HepG2 (cell line): ENCODE measurements at regions not wholly inside any gene's neighbourhood (a gene's known extent, or its start where the extent isn't known, plus 50 kb on each side); places are given as distances from the start of the nearest gene placed in this dataset.

Experiments used
- ATAC-seq: fragments of 200-7000 bp; cut with Tn5 transposase; 3 replicates; pipeline ENCODE4 v1.9.1; 2020; ENCODE audit warnings: mild to moderate bottlenecking, moderate library complexity
- BruUV-seq: library from RNA; stranded (reverse); fragments of 400-500 nt; replicated peaks from 2 replicates; lab custom pipeline; 2021; lab: Mats Ljungman, UMichigan
- CTCF ChIA-PET: fragments of 300-600 bp; formaldehyde crosslinking; extraction: SDS; loops from one replicate; lab custom pipeline; 2021; ENCODE audit warnings: low total read pairs, inconsistent platforms, low intra/inter-chr PET ratio; lab: Yijun Ruan, JAX
- POLR2A ChIA-PET: fragments of 350-600 bp; sonication (Branson Sonifier 250); formaldehyde crosslinking; loops from one replicate; lab custom pipeline; 2020; ENCODE audit warnings: antibody characterized with exemption, inconsistent platforms; lab: Yijun Ruan, JAX
- DNase-seq: peaks from one replicate; pipeline ENCODE4 v3.0.0-alpha.2; 2015; ENCODE audit warnings: low spot score
- FAIRE-seq: peaks from 3 replicates; lab custom pipeline; 2011; peaks lifted over from hg19 to GRCh38; lab: Jason Lieb, UNC
- H2AFZ ChIP-seq: one replicate; pipeline ENCODE4 v1.6.1; 2011; ENCODE audit warnings: low read length, inconsistent platforms
- H3K27ac ChIP-seq: fragments of 300-600 bp; 3 replicates; pipeline ENCODE4 v1.8.0; 2011; ENCODE audit warnings: mixed run types, mild to moderate bottlenecking, mixed read lengths, low read length, inconsistent platforms; ENCODE audit not compliant: insufficient read depth; ENCODE audit errors: extremely low read length
- H3K27me3 ChIP-seq, 2 experiments: fragments of 200-600 bp in 1 of 2; 2 replicates in 1 of 2; 3 replicates in 1 of 2; pipeline versions ENCODE4 v1.6.0 to v1.8.0; 2011; ENCODE audit warnings: low read length in 2 of 2, mild to moderate bottlenecking in 2 of 2, moderate library complexity in 2 of 2, inconsistent platforms in 1 of 2; ENCODE audit not compliant: insufficient read depth in 2 of 2, control insufficient read depth in 1 of 2
- H3K36me3 ChIP-seq, 2 experiments: fragments of 200-600 bp in 1 of 2; replicated peaks in 1 of 2; 2 replicates in 1 of 2; 3 replicates in 1 of 2; pipeline versions ENCODE4 v1.5.1 to v1.8.0; 2011; ENCODE audit warnings: low read length in 2 of 2, inconsistent platforms in 1 of 2; ENCODE audit not compliant: insufficient read depth in 2 of 2, control insufficient read depth in 1 of 2
- H3K4me1 ChIP-seq: 2 replicates; pipeline ENCODE4 v1.5.1; 2012; ENCODE audit warnings: low read length, inconsistent platforms; ENCODE audit not compliant: insufficient read depth
- H3K4me2 ChIP-seq: 2 replicates; pipeline ENCODE4 v1.6.0; 2011; ENCODE audit warnings: low read depth, low read length, inconsistent platforms
- H3K4me3 ChIP-seq, 3 experiments: fragments of 200-600 bp in 1 of 3; sonication (generic), shearing (Covaris generic) in 1 of 3; replicated peaks in 1 of 3; 2 replicates each; pipeline ENCODE4 v1.5.1; 2011 to 2016; ENCODE audit warnings: low read length in 3 of 3, inconsistent platforms in 2 of 3, low read depth in 2 of 3, mild to moderate bottlenecking in 2 of 3, control low read depth in 1 of 3, mixed read lengths in 1 of 3; ENCODE audit not compliant: insufficient read depth in 1 of 3
- H3K79me2 ChIP-seq: one replicate; pipeline ENCODE4 v1.6.1; 2011; ENCODE audit warnings: low read length, inconsistent platforms; ENCODE audit not compliant: insufficient read depth
- H3K9ac ChIP-seq: 2 replicates; pipeline ENCODE4 v1.6.0; 2011; ENCODE audit warnings: mild to moderate bottlenecking, low read depth, low read length, inconsistent platforms; ENCODE audit not compliant: insufficient read depth
- H3K9me3 ChIP-seq: 2 replicates; pipeline ENCODE4 v1.5.1; 2012; ENCODE audit warnings: mild to moderate bottlenecking, low read length
- H4K20me1 ChIP-seq: 2 replicates; pipeline ENCODE4 v1.6.0; 2011; ENCODE audit warnings: inconsistent platforms, mild to moderate bottlenecking, low read length, moderate library complexity; ENCODE audit not compliant: insufficient read depth
- ATM ChIP-seq: fragments of 450-650 bp; IDR thresholded peaks from 2 replicates; pipeline ENCODE4 v1.7.1; 2017; ENCODE audit warnings: mild to moderate bottlenecking, borderline replicate concordance
- FOXA3 ChIP-seq: IDR thresholded peaks from 2 replicates; pipeline ENCODE4 v1.6.1; 2016; ENCODE audit warnings: missing genetic modification reagents, missing compliant biosample characterization
- MAFF ChIP-seq: IDR thresholded peaks from 2 replicates; pipeline ENCODE4 v1.6.1; 2011; ENCODE audit warnings: low read depth, low read length, improper control_type of control experiment
- MAFK ChIP-seq, 2 experiments: IDR thresholded peaks in 1 of 2; conservative IDR thresholded peaks in 1 of 2; 2 replicates each; pipeline ENCODE4 v1.6.1; 2011; ENCODE audit warnings: improper control_type of control experiment in 2 of 2, low read length in 2 of 2
- NFE2L2 ChIP-seq: fragments of 150-350 bp; IDR thresholded peaks from 2 replicates; pipeline ENCODE4 v1.6.1; 2014; ENCODE audit warnings: low read length
- PLRG1 ChIP-seq: fragments of 450-650 bp; conservative IDR thresholded peaks from 2 replicates; pipeline ENCODE4 v1.6.1; 2016
- RBM22 ChIP-seq: fragments of 200-400 bp; formaldehyde crosslinking; optimal IDR thresholded peaks from 2 replicates; pipeline ENCODE3; 2017; ENCODE audit warnings: mild to moderate bottlenecking, low read length, moderate library complexity
- TOE1 ChIP-seq: sonication (generic); formaldehyde crosslinking; IDR thresholded peaks from 2 replicates; pipeline ENCODE4 v1.4.0; 2020; ENCODE audit warnings: mild to moderate bottlenecking, missing genetic modification reagents
- ZNF616 ChIP-seq: sonication (generic); formaldehyde crosslinking; IDR thresholded peaks from 2 replicates; pipeline ENCODE4 v1.5.0; 2020; ENCODE audit warnings: low read depth, mild to moderate bottlenecking, missing genetic modification reagents
- ZNF749 ChIP-seq: sonication (generic); formaldehyde crosslinking; IDR thresholded peaks from 2 replicates; pipeline ENCODE4 v1.8.0; 2022; ENCODE audit warnings: mild to moderate bottlenecking, missing genetic modification reagents, moderate library complexity, borderline replicate concordance
- ZNF83 ChIP-seq: sonication (generic); formaldehyde crosslinking; IDR thresholded peaks from 2 replicates; pipeline ENCODE4 v1.4.0; 2020; ENCODE audit warnings: missing genetic modification reagents, mild to moderate bottlenecking, borderline replicate concordance
- ZNF883 ChIP-seq: sonication (generic); formaldehyde crosslinking; IDR thresholded peaks from 2 replicates; pipeline ENCODE4 v1.5.1; 2020; ENCODE audit warnings: mild to moderate bottlenecking, missing genetic modification reagents; ENCODE audit errors: not compliant biosample characterization
- ZSCAN9 ChIP-seq: IDR thresholded peaks from 2 replicates; pipeline ENCODE4 v1.6.1; 2016; ENCODE audit warnings: borderline replicate concordance
- WGBS: methylation state at CpG from one replicate; pipeline ENCODE4 v1.1.6; 2017; ENCODE audit warnings: low lambda C conversion rate; 5-methylcytosine and 5-hydroxymethylcytosine counted together
- in situ Hi-C: cut with HindIII; loops from 2 replicates; pipeline ENCODE4 v1.10.0; 2017; ENCODE audit warnings: low pct_unique_long_range_greater_than_20kb; ENCODE audit not compliant: extremely low pct_ligation_motif_present
- intact Hi-C: fragments of 100-400 bp; cut with micrococcal nuclease; formaldehyde crosslinking; loops from one replicate; pipeline ENCODE4 v1.10.0; 2022; ENCODE audit not compliant: unreplicated experiment
- TF ChIP-seq, protein P1 (sequence below): sonication (generic); formaldehyde crosslinking; IDR thresholded peaks from 2 replicates; pipeline ENCODE4 v1.8.0; 2022; ENCODE audit warnings: missing genetic modification reagents, mild to moderate bottlenecking, moderate library complexity, borderline replicate concordance
- TF ChIP-seq, protein P2 (sequence below): sonication (generic); formaldehyde crosslinking; IDR thresholded peaks from 2 replicates; pipeline ENCODE4 v1.8.1; 2023; ENCODE audit warnings: mild to moderate bottlenecking, missing genetic modification reagents, borderline replicate concordance
- TF ChIP-seq, protein P3 (sequence below): sonication (generic); formaldehyde crosslinking; IDR thresholded peaks from 2 replicates; pipeline ENCODE4; 2020; ENCODE audit warnings: missing genetic modification reagents, mild to moderate bottlenecking, borderline replicate concordance
- TF ChIP-seq, protein P4 (sequence below): sonication (generic); formaldehyde crosslinking; IDR thresholded peaks from 2 replicates; pipeline ENCODE4 v1.4.0; 2020; ENCODE audit warnings: low read depth, mild to moderate bottlenecking, missing genetic modification reagents

DNA sequence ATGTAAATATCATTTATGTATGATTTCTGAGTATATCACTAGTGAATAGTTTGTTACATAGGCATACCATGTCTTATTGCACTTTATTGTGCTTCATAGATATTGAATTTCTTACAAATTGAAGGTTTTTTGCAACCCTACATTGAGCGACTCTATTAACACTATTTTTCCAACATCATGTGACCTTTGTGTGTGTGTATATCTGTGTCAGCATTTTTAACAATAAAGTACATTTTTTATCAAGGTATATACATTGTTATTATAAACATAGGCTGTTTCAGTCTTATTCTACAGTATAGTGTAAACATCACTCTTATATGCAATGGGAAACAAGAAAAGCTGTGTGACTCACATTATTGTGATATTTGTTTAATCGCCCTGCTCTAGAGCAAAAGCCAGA, 1944.9 kb downstream of the TP53TG3F start:
- no peak for FAIRE-seq

DNA sequence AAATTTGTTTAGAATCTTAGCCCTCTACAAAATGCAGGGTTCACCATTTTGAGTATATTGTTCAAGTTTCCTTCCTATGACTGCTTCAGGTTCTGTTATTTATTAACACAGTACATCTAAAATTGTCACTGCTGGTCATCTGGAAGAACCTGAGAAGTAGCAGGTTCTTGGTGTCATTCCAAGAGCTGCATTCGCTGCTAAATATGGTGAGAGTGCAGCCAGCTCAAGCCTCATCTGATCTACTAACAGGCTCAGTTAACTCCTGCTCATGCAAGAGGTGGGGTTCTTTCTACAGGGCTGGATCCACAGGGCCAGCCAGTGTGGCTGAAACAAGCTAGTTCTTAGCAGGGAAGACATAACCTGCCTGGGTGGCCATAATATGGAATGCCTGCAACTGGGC, 1946.1 kb downstream of the TP53TG3F start:
- Histone ChIP-seq H4K20me1 (no peaks in the 10 kb centered on the region), H3K27ac (no peak overlapping the region), H3K27me3 (no peaks in the 10 kb centered on the region), H3K4me2 (no peak overlapping the region), H3K79me2 (no peaks in the 10 kb centered on the region), H3K9me3 (peaks cover 82% of the 10 kb centered on the region), H3K36me3 (no peaks in the 10 kb centered on the region), H2AFZ (no peak overlapping the region), H3K4me3 (no peak overlapping the region), H3K9ac (no peak overlapping the region), H3K4me1 (no peaks in the 10 kb centered on the region)
- intact Hi-C loops: no loop called here
- DNase-seq (no peak), ATAC-seq (no peak), FAIRE-seq (no peak)
- no TSS peak for BruUV-seq
- WGBS: 6% methylated on average over 1 of the region's 1 CpG
- ChIA-PET CTCF (no interaction called here), POLR2A (no interaction called here)
- in situ Hi-C loops: no loop called here
- TF ChIP-seq, protein P1, sequence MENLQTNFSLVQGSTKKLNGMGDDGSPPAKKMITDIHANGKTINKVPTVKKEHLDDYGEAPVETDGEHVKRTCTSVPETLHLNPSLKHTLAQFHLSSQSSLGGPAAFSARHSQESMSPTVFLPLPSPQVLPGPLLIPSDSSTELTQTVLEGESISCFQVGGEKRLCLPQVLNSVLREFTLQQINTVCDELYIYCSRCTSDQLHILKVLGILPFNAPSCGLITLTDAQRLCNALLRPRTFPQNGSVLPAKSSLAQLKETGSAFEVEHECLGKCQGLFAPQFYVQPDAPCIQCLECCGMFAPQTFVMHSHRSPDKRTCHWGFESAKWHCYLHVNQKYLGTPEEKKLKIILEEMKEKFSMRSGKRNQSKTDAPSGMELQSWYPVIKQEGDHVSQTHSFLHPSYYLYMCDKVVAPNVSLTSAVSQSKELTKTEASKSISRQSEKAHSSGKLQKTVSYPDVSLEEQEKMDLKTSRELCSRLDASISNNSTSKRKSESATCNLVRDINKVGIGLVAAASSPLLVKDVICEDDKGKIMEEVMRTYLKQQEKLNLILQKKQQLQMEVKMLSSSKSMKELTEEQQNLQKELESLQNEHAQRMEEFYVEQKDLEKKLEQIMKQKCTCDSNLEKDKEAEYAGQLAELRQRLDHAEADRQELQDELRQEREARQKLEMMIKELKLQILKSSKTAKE: no peak
- TF ChIP-seq ZNF83 (CRISPR knock-in tag): no peak
- TF ChIP-seq PLRG1: no peak
- TF ChIP-seq ZNF749 (CRISPR knock-in tag): no peak
- no peak for TF ChIP-seq ATM
- TF ChIP-seq TOE1: no peak
- TF ChIP-seq, protein P2, sequence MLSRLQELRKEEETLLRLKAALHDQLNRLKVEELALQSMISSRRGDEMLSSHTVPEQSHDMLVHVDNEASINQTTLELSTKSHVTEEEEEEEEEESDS (CRISPR knock-in tag): no peak
- no peak for TF ChIP-seq ZNF883 (CRISPR knock-in tag)
- TF ChIP-seq, protein P3, sequence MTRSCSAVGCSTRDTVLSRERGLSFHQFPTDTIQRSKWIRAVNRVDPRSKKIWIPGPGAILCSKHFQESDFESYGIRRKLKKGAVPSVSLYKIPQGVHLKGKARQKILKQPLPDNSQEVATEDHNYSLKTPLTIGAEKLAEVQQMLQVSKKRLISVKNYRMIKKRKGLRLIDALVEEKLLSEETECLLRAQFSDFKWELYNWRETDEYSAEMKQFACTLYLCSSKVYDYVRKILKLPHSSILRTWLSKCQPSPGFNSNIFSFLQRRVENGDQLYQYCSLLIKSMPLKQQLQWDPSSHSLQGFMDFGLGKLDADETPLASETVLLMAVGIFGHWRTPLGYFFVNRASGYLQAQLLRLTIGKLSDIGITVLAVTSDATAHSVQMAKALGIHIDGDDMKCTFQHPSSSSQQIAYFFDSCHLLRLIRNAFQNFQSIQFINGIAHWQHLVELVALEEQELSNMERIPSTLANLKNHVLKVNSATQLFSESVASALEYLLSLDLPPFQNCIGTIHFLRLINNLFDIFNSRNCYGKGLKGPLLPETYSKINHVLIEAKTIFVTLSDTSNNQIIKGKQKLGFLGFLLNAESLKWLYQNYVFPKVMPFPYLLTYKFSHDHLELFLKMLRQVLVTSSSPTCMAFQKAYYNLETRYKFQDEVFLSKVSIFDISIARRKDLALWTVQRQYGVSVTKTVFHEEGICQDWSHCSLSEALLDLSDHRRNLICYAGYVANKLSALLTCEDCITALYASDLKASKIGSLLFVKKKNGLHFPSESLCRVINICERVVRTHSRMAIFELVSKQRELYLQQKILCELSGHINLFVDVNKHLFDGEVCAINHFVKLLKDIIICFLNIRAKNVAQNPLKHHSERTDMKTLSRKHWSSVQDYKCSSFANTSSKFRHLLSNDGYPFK (CRISPR knock-in tag): no peak
- TF ChIP-seq ZSCAN9 (CRISPR knock-in tag): no peak
- TF ChIP-seq FOXA3: no peak

More for the DNA sequence above, 1944.9 kb downstream of the TP53TG3F start:
- TF ChIP-seq MAFK (conservative IDR thresholded peaks at IDR 0.05 in 1 of 2, IDR thresholded peaks at IDR 0.05 in 1 of 2; ENCODE audit: low read length in 2 of 2): peak; percentile 72 to 89
- peak; percentile 80 for TF ChIP-seq MAFF
- TF ChIP-seq RBM22: no peak
- TF ChIP-seq ZNF616: no peak
- TF ChIP-seq, protein P4, sequence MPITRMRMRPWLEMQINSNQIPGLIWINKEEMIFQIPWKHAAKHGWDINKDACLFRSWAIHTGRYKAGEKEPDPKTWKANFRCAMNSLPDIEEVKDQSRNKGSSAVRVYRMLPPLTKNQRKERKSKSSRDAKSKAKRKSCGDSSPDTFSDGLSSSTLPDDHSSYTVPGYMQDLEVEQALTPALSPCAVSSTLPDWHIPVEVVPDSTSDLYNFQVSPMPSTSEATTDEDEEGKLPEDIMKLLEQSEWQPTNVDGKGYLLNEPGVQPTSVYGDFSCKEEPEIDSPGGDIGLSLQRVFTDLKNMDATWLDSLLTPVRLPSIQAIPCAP (CRISPR knock-in tag): no peak
- TF ChIP-seq NFE2L2: no peak
- no peaks in the 10 kb centered on the region for H4K20me1 ChIP-seq
- H3K9me3 ChIP-seq: peaks cover 87% of the 10 kb centered on the region
- CTCF ChIA-PET: no interaction called here
- in situ Hi-C loops: no loop called here
- no peak overlapping the region for H3K9ac ChIP-seq
- H3K4me2 ChIP-seq: no peak overlapping the region
- H3K4me1 ChIP-seq: no peaks in the 10 kb centered on the region
- no peak overlapping the region for H2AFZ ChIP-seq
- WGBS: 2% methylated on average over 2 of the region's 2 CpGs
- no peaks in the 10 kb centered on the region for H3K36me3 ChIP-seq
- no peak for ATAC-seq
- intact Hi-C loops: no loop called here
- H3K79me2 ChIP-seq: no peaks in the 10 kb centered on the region
- no peak overlapping the region for H3K4me3 ChIP-seq
- no TSS peak for BruUV-seq
- no peak overlapping the region for H3K27ac ChIP-seq
- POLR2A ChIA-PET: no interaction called here
- DNase-seq: no peak
- no peaks in the 10 kb centered on the region for H3K27me3 ChIP-seq
